Right lobe of liver (tissue), 6 donors: ENCODE measurements at regions not wholly inside any gene's neighbourhood (a gene's known extent, or its start where the extent isn't known, plus 50 kb on each side); places are given as distances from the start of the nearest gene placed in this dataset.

ENCODE experiments used
- ATAC-seq, 4 donors: fragments of 200-7000 bp; cut with Tn5 transposase; one replicate each; pipeline ENCODE4 v1.9.1; 2020; ENCODE audit warnings: mild to moderate bottlenecking in 4 of 4, moderate library complexity in 4 of 4
- DNase-seq, 3 donors: peaks; one replicate each; pipeline ENCODE4 v3.0.0-alpha.2; 2020
- H3K27ac ChIP-seq, 3 donors: fragments of 200-600 bp; one replicate each; pipeline ENCODE4 v1.8.0; 2022
- H3K27me3 ChIP-seq, 2 donors: fragments of 200-600 bp; one replicate each; pipeline ENCODE4 v1.8.0; 2022
- H3K36me3 ChIP-seq, 4 donors: fragments of 200-600 bp; sonication (generic) in 1 of 4; one replicate each; pipeline versions ENCODE4 v1.5.1 to v1.8.0; 2017 to 2022; ENCODE audit warnings: control low read depth in 1 of 4
- H3K4me1 ChIP-seq, 4 donors: fragments of 200-600 bp; sonication (generic) in 1 of 4; one replicate each; pipeline versions ENCODE4 v1.5.1 to v1.8.0; 2017 to 2022; ENCODE audit warnings: control low read depth in 1 of 4
- H3K4me3 ChIP-seq, 3 donors: fragments of 200-600 bp; one replicate each; pipeline ENCODE4 v1.8.0; 2022
- H3K9me3 ChIP-seq, 4 donors: fragments of 200-600 bp; sonication (generic) in 1 of 4; one replicate each; pipeline versions ENCODE4 v1.5.1 to v1.8.0; 2017 to 2022; ENCODE audit warnings: control low read depth in 1 of 4
- CTCF ChIP-seq, 4 donors: fragments of 200-600 bp in 3 of 4; fragments of 450-650 bp in 1 of 4; IDR thresholded peaks; one replicate each; pipeline versions ENCODE4 v1.5.1 to v1.8.0; 2016 to 2022; ENCODE audit warnings: antibody characterized with exemption in 4 of 4, mild to moderate bottlenecking in 2 of 4
- POLR2A ChIP-seq: fragments of 450-650 bp; IDR thresholded peaks from one replicate; pipeline ENCODE4 v1.6.1; 2017; ENCODE audit warnings: antibody characterized with exemption, mild to moderate bottlenecking
- WGBS: methylation state at CpG from one replicate; pipeline ENCODE4 v1.1.6; 2018; ENCODE audit warnings: low coverage, low lambda C conversion rate; ENCODE audit not compliant: insufficient coverage; ENCODE audit errors: missing lambda C conversion rate; 5-methylcytosine and 5-hydroxymethylcytosine counted together
- intact Hi-C, 2 donors: fragments of 100-400 bp; cut with DNase I; formaldehyde crosslinking; loops; one replicate each; pipeline versions ENCODE4 v1.11.2 to v1.14.1; 2022
- donor health status: DM: no; HTN: yes; CAD: no.
- donor health status: DM: no; HTN: no; CAD: no.
- donor health status: DM: no; HTN: no; CAD: no.
- donor health status: DM: no; HTN: yes; CAD: no.
- donor health status: DM: no; HTN: yes; CAD: no.

- Histone ChIP-seq H3K36me3 (no peaks in the 10 kb centered on the region), H3K9me3 (no peaks in the 10 kb centered on the region), H3K27ac (no peak overlapping the region), H3K4me3 (no peak overlapping the region), H3K4me1 (no peaks in the 10 kb centered on the region), H3K27me3 (no peaks in the 10 kb centered on the region)
- no peak for ATAC-seq
- no peak for TF ChIP-seq CTCF (IDR thresholded peaks at IDR 0.05)
- no peak for TF ChIP-seq POLR2A
- no peak for DNase-seq
- intact Hi-C loops = no loop called here
- WGBS = 87% methylated on average over 10 of the region's 21 CpGs
Measured at GRCh38 chr4:15341733-15342300, 86.0 kb upstream of the C1QTNF7 start.

DNA sequence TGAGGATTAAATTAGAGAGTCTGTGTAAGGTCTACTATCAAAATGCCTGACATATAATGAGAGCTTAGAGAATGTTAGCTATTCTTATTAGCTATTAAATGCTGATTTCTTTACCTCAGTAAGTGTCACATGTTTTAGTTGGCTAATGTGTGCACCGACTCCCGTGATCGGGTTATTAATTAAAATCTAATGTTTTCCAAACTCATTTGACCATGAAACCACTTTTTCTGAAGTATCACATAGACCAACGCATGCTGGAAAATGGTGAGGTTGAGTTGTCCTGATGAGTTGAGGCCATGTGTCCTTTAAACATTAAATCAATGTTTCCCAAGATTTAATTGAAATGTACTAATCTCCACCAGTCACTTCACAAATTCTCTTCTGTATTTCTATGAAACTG lies 84.8 kb upstream of the C1QTNF7 start:
- no peak for TF ChIP-seq CTCF (IDR thresholded peaks at IDR 0.05)
- no peak for TF ChIP-seq POLR2A
- Histone ChIP-seq H3K4me3 (no peak overlapping the region), H3K36me3 (no peaks in the 10 kb centered on the region), H3K4me1 (no peaks in the 10 kb centered on the region), H3K27ac (no peak overlapping the region), H3K27me3 (no peaks in the 10 kb centered on the region), H3K9me3 (no peaks in the 10 kb centered on the region)
- WGBS = 79% methylated on average over 4 of the region's 4 CpGs
- DNase-seq (no peak), ATAC-seq (no peak)
- intact Hi-C loops = no loop called here

- TF ChIP-seq POLR2A (no peak), CTCF (IDR thresholded peaks at IDR 0.05) (no peak)
- 0% methylated on average over 1 of the region's 2 CpGs for WGBS
- H3K27me3 ChIP-seq = no peaks in the 10 kb centered on the region
- intact Hi-C loops = no loop called here
- no peak for ATAC-seq
- DNase-seq = no peak
- no peak overlapping the region for H3K4me3 ChIP-seq
- H3K36me3 ChIP-seq = no peaks in the 10 kb centered on the region
- H3K4me1 ChIP-seq = no peaks in the 10 kb centered on the region
- no peak overlapping the region for H3K27ac ChIP-seq
- no peaks in the 10 kb centered on the region for H3K9me3 ChIP-seq
Measured at GRCh38 chr4:15343581-15343980, 84.3 kb upstream of the C1QTNF7 start.

- H3K4me3 ChIP-seq = no peak overlapping the region
- DNase-seq = no peak
- TF ChIP-seq POLR2A = no peak
- TF ChIP-seq CTCF (IDR thresholded peaks at IDR 0.05) = no peak
- H3K27ac ChIP-seq = no peak overlapping the region
- no peaks in the 10 kb centered on the region for H3K27me3 ChIP-seq
- 61% methylated on average over 2 of the region's 2 CpGs for WGBS
- no peaks in the 10 kb centered on the region for H3K4me1 ChIP-seq
- ATAC-seq = no peak
- H3K36me3 ChIP-seq = no peaks in the 10 kb centered on the region
- intact Hi-C loops = no loop called here
- H3K9me3 ChIP-seq = no peaks in the 10 kb centered on the region
Measured at GRCh38 chr4:15344041-15344440, 83.8 kb upstream of the C1QTNF7 start.

- no peak overlapping the region for H3K27ac ChIP-seq
- H3K27me3 ChIP-seq = no peaks in the 10 kb centered on the region
- DNase-seq (no peak), ATAC-seq (no peak)
- intact Hi-C loops = no loop called here
- no peak overlapping the region for H3K4me3 ChIP-seq
- H3K4me1 ChIP-seq = no peaks in the 10 kb centered on the region
- no peaks in the 10 kb centered on the region for H3K9me3 ChIP-seq
- no peaks in the 10 kb centered on the region for H3K36me3 ChIP-seq
- 40% methylated on average over 3 of the region's 3 CpGs for WGBS
- no peak for TF ChIP-seq CTCF (IDR thresholded peaks at IDR 0.05)
- TF ChIP-seq POLR2A = no peak
Measured at GRCh38 chr4:15345134-15345533, 82.7 kb upstream of the C1QTNF7 start.
